PC-3 (cell line): ENCODE measurements at regions not wholly inside any gene's neighbourhood (a gene's known extent, or its start where the extent isn't known, plus 50 kb on each side); places are given as distances from the start of the nearest gene placed in this dataset.
"Not testable (repeated sequence)": the region's sequence is repeated elsewhere in the genome, so short reads cannot be mapped to it uniquely, and the experiment has no call there.

Experiments used
- ATAC-seq: fragments of 200-7000 bp; cut with Tn5 transposase; 2 replicates; pipeline ENCODE4 v1.9.1; 2020; ENCODE audit warnings: mild to moderate bottlenecking, moderate library complexity
- BruUV-seq: library from RNA; stranded (reverse); fragments of 400-500 nt; replicated peaks from 2 replicates; lab custom pipeline; 2021; lab: Mats Ljungman, UMichigan
- CTCF ChIA-PET: fragments of 300-600 bp; sonication (Branson Sonifier 250); formaldehyde crosslinking; loops from one replicate; lab custom pipeline; 2022; ENCODE audit warnings: antibody characterized with exemption; lab: Charles Lee
- POLR2A ChIA-PET: fragments of 300-600 bp; sonication (Branson Sonifier 250); formaldehyde crosslinking; loops from one replicate; lab custom pipeline; 2022; ENCODE audit warnings: antibody characterized with exemption; ENCODE audit not compliant: unreplicated experiment; lab: Charles Lee
- DNase-seq: peaks from one replicate; pipeline ENCODE4 v3.0.0-alpha.2; 2015
- H2AFZ ChIP-seq: fragments of 300-600 bp; sonication (generic); 2 replicates; pipeline ENCODE4 v1.6.0; 2016; ENCODE audit warnings: antibody characterized with exemption, low read length
- H3F3A ChIP-seq: fragments of 300-600 bp; sonication (generic); one replicate; pipeline ENCODE4 v1.6.0; 2017; ENCODE audit warnings: antibody characterized with exemption, low read length, control low read depth, mild to moderate bottlenecking; ENCODE audit not compliant: unreplicated experiment
- H3K27ac ChIP-seq: fragments of 300-600 bp; sonication (generic); 2 replicates; pipeline ENCODE4 v1.5.1; 2016; ENCODE audit warnings: mild to moderate bottlenecking, low read length
- H3K27me3 ChIP-seq: fragments of 300-600 bp; sonication (generic); 2 replicates; pipeline ENCODE4 v1.6.1; 2016; ENCODE audit warnings: low read length, mixed read lengths
- H3K36me3 ChIP-seq: fragments of 300-600 bp; sonication (generic); 2 replicates; pipeline ENCODE4 v1.6.1; 2016; ENCODE audit warnings: low read depth, mixed run types, low read length, mixed read lengths
- H3K4me1 ChIP-seq: fragments of 300-600 bp; sonication (generic); 2 replicates; pipeline ENCODE4 v1.5.1; 2016; ENCODE audit warnings: low read length; ENCODE audit not compliant: insufficient read depth
- H3K4me2 ChIP-seq: fragments of 300-600 bp; sonication (generic); 2 replicates; pipeline ENCODE4 v1.6.0; 2016; ENCODE audit warnings: low read length
- H3K4me3 ChIP-seq: fragments of 300-600 bp; sonication (generic); 2 replicates; pipeline ENCODE4 v1.5.1; 2016; ENCODE audit warnings: mild to moderate bottlenecking, low read length, mixed read lengths
- H3K79me2 ChIP-seq: fragments of 300-600 bp; sonication (generic); 2 replicates; pipeline ENCODE4 v1.6.1; 2017; ENCODE audit warnings: low read length, mixed read lengths
- H3K9ac ChIP-seq: fragments of 300-600 bp; sonication (generic); 2 replicates; pipeline ENCODE4 v1.6.0; 2016; ENCODE audit warnings: mild to moderate bottlenecking, low read length
- H3K9me2 ChIP-seq: fragments of 300-600 bp; sonication (generic); replicated peaks from 2 replicates; pipeline ENCODE4 v1.6.1; 2016; ENCODE audit warnings: mixed run types, low read length, mixed read lengths
- H3K9me3 ChIP-seq: fragments of 300-600 bp; sonication (generic); 2 replicates; pipeline ENCODE4 v1.6.1; 2016; ENCODE audit warnings: low read length, mixed read lengths
- H4K20me1 ChIP-seq: fragments of 300-600 bp; sonication (generic); 2 replicates; pipeline ENCODE4 v1.6.1; 2016; ENCODE audit warnings: low read length, mixed read lengths
- EZH2 ChIP-seq: fragments of 300-600 bp; sonication (generic); IDR thresholded peaks from one replicate; pipeline ENCODE4 v1.6.1; 2017; ENCODE audit warnings: antibody characterized with exemption, mild to moderate bottlenecking, low read length; ENCODE audit not compliant: unreplicated experiment
- EZH2phosphoT487 ChIP-seq: fragments of 300-600 bp; sonication (generic); IDR thresholded peaks from 2 replicates; pipeline ENCODE4 v1.6.1; 2018; ENCODE audit warnings: mild to moderate bottlenecking, antibody characterized with exemption, low read length, borderline replicate concordance
- intact Hi-C: fragments of 100-400 bp; cut with micrococcal nuclease; formaldehyde crosslinking; loops from 2 replicates; pipeline ENCODE4 v1.9.0; 2023
- TF ChIP-seq, protein P1 (sequence below): fragments of 300-600 bp; sonication (generic); conservative IDR thresholded peaks from 2 replicates; pipeline ENCODE4 v1.5.1; 2017; ENCODE audit warnings: antibody characterized with exemption, low read depth, mild to moderate bottlenecking, low read length

DNA sequence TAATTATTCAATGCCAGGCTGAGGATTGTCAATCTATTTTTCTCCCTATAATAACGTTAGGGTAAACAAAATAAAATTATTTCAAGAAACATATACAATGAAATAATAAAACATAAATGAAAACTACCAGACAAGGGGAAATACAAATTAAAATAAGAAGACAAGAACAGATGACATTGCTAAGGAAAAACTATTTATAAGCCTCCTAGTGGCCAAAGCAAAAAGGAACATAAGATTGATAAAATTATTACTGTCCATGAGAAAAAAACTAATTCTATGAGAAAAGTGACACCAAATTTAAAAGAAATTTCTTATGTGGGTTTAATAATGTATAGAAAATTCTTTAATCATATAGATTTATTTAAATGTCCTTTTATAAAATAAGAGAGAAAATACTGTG is 294.7 kb downstream of the TTC6 start:
- H3K27ac ChIP-seq, result no peak overlapping the region
- peaks cover 8% of the 10 kb centered on the region; the same call in 1 of the 2 replicates for H3K4me1 ChIP-seq
- ChIA-PET POLR2A (no interaction called here), CTCF (no interaction called here)
- no TSS peak for BruUV-seq
- H3K36me3 ChIP-seq, result no peaks in the 10 kb centered on the region
- H3K27me3 ChIP-seq, result no peaks in the 10 kb centered on the region
- no peaks in the 10 kb centered on the region for H4K20me1 ChIP-seq
- intact Hi-C loops, result no loop called here
- DNase-seq (no peak), ATAC-seq (no peak)
- no peak overlapping the region for H3K9ac ChIP-seq
- H3K79me2 ChIP-seq, result no peaks in the 10 kb centered on the region
- H3K4me3 ChIP-seq, result no peak overlapping the region
- H3F3A ChIP-seq, result no peaks in the 10 kb centered on the region
- H3K9me3 ChIP-seq, result no peaks in the 10 kb centered on the region
- no peak overlapping the region for H2AFZ ChIP-seq
- TF ChIP-seq EZH2, result no peak
- TF ChIP-seq, protein P1, sequence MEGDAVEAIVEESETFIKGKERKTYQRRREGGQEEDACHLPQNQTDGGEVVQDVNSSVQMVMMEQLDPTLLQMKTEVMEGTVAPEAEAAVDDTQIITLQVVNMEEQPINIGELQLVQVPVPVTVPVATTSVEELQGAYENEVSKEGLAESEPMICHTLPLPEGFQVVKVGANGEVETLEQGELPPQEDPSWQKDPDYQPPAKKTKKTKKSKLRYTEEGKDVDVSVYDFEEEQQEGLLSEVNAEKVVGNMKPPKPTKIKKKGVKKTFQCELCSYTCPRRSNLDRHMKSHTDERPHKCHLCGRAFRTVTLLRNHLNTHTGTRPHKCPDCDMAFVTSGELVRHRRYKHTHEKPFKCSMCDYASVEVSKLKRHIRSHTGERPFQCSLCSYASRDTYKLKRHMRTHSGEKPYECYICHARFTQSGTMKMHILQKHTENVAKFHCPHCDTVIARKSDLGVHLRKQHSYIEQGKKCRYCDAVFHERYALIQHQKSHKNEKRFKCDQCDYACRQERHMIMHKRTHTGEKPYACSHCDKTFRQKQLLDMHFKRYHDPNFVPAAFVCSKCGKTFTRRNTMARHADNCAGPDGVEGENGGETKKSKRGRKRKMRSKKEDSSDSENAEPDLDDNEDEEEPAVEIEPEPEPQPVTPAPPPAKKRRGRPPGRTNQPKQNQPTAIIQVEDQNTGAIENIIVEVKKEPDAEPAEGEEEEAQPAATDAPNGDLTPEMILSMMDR, result peak; percentile 56
- no peak for TF ChIP-seq EZH2phosphoT487
- no peak overlapping the region for H3K4me2 ChIP-seq
- no peaks in the 10 kb centered on the region for H3K9me2 ChIP-seq

DNA sequence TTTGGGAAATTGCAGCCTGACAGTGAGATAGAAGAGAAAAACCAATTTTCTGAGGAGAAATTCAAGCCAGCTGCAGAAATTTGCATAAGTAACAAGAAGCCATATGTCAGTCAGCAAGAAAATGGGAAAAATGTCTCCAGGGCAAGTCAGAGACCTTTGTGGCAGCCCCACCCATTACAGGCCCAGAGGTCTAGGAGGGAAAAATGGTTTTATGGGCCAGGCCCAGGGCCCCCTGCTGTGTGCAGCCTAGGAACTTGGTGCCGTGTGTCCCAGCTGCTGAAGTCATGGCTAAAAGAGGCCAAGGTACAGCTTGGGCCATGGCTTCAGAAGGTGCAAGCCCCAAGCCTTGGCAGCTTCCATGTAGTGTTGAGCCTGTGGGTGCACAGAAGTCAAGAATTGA is 296.1 kb downstream of the TTC6 start:
- H2AFZ ChIP-seq, H3K9ac ChIP-seq, DNase-seq, intact Hi-C loops, H3K9me3 ChIP-seq, H3K9me2 ChIP-seq, H3K27ac ChIP-seq, H3K4me2 ChIP-seq, H3K36me3 ChIP-seq, H3K27me3 ChIP-seq, ATAC-seq, H3K79me2 ChIP-seq, CTCF ChIA-PET, H3K4me3 ChIP-seq, H3F3A ChIP-seq, POLR2A ChIA-PET, BruUV-seq, H4K20me1 ChIP-seq, H3K4me1 ChIP-seq: not testable (repeated sequence)

DNA sequence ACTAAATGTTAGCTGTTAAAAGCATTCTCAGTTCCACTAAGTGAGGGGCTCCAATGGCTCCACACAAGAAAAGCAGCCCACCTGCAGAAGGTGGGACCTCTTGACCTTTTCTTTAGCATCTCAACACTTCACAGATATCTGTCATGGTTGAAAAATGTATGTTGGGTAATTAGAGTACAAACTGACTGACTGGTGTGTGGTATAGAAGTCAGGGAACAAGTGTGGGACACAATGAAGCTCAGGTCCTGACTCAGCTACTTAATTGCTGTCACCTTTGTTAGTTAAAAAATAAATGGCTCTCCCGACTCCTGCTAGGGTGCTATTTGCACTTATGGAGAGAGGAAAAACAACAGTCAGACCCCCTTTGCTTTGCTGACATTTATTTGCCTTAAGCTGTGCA is 299.0 kb downstream of the TTC6 start:
- ChIA-PET CTCF (no interaction called here), POLR2A (no interaction called here)
- ATAC-seq, result no peak
- Histone ChIP-seq H3K9ac (no peak overlapping the region), H3K9me3 (no peaks in the 10 kb centered on the region), H3K27ac (no peak overlapping the region), H3K79me2 (no peaks in the 10 kb centered on the region), H3K4me2 (no peak overlapping the region), H3K4me1 (peaks cover 8% of the 10 kb centered on the region; the same call in 1 of the 2 replicates), H3K27me3 (no peaks in the 10 kb centered on the region), H3K4me3 (no peak overlapping the region), H3K9me2 (no peaks in the 10 kb centered on the region), H3K36me3 (no peaks in the 10 kb centered on the region), H3F3A (no peaks in the 10 kb centered on the region), H2AFZ (no peak overlapping the region), H4K20me1 (no peaks in the 10 kb centered on the region)
- intact Hi-C loops, result no loop called here
- BruUV-seq, result no TSS peak
- no peak for TF ChIP-seq EZH2phosphoT487
- no peak for TF ChIP-seq EZH2
- TF ChIP-seq, protein P1, result no peak
- no peak for DNase-seq
